ENCODE measurements at regions not wholly inside any gene's neighbourhood (a gene's known extent, or its start where the extent isn't known, plus 50 kb on each side); places are given as distances from the start of the nearest gene placed in this dataset.

- TF ChIP-seq CTCF (IDR thresholded peaks at IDR 0.05) = no peak
- no peak for TF ChIP-seq EP300 (IDR thresholded peaks at IDR 0.05; ENCODE audit: low read depth)
Observed at GRCh38 chr11:45393826-45394225, 107.7 kb upstream of the SYT13 start.
